ENCODE measurements at regions not wholly inside any gene's neighbourhood (a gene's known extent, or its start where the extent isn't known, plus 50 kb on each side); places are given as distances from the start of the nearest gene placed in this dataset.

DNA sequence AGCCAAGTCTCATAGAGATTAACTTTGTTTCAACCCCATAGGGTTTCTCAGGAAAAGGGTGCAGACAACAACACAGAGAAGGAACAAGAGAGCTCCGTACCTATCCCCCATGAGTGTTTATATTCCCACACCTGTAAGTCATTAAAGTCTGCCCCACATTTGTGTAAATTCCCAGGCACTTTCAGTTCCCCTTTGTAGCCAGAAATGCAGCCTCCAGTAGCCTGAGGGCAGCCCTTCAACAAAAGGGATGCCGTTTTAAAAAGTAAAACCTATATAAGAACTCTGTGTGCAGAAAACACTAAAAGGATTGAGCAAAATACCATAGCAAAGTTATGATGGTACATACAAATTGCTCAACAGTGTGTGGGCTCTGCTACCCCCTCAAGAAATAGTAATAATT, 59.7 kb upstream of the TMEM108 start:
- no peak overlapping the region for H3K4me3 ChIP-seq (ENCODE audit: low read depth, low read length)
- TF ChIP-seq, protein P1, sequence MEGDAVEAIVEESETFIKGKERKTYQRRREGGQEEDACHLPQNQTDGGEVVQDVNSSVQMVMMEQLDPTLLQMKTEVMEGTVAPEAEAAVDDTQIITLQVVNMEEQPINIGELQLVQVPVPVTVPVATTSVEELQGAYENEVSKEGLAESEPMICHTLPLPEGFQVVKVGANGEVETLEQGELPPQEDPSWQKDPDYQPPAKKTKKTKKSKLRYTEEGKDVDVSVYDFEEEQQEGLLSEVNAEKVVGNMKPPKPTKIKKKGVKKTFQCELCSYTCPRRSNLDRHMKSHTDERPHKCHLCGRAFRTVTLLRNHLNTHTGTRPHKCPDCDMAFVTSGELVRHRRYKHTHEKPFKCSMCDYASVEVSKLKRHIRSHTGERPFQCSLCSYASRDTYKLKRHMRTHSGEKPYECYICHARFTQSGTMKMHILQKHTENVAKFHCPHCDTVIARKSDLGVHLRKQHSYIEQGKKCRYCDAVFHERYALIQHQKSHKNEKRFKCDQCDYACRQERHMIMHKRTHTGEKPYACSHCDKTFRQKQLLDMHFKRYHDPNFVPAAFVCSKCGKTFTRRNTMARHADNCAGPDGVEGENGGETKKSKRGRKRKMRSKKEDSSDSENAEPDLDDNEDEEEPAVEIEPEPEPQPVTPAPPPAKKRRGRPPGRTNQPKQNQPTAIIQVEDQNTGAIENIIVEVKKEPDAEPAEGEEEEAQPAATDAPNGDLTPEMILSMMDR (IDR thresholded peaks at IDR 0.05; ENCODE audit: insufficient read depth, low read depth, low read length, missing control alignments) = no peak
- DNase-seq (ENCODE audit: low read depth) = peak; percentile 12

DNA sequence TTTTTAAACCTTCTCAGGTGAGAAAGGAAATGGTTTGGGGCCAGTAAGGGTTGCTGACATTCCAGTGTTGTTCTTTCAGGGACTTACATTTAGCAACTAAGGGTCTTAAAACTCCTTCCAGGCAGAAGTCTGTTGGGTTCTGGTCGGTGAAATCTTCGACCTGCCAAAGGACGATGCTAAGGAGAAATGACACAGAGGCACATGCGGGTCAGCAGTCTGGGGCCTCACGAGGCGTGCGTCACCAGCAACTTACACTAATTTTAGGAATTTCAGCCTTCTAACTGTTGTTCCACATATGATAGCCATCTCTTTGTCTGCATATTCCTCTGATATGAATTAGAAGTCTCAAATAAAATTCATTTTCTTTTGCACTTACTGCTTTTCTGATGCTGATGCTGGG, 64.1 kb upstream of the TMEM108 start:
- TF ChIP-seq, protein P1 (IDR thresholded peaks at IDR 0.05; ENCODE audit: insufficient read depth, low read depth, low read length, missing control alignments) = no peak
- no peak for DNase-seq (ENCODE audit: low read depth)
- H3K4me3 ChIP-seq (ENCODE audit: low read depth, low read length) = no peak overlapping the region

DNA sequence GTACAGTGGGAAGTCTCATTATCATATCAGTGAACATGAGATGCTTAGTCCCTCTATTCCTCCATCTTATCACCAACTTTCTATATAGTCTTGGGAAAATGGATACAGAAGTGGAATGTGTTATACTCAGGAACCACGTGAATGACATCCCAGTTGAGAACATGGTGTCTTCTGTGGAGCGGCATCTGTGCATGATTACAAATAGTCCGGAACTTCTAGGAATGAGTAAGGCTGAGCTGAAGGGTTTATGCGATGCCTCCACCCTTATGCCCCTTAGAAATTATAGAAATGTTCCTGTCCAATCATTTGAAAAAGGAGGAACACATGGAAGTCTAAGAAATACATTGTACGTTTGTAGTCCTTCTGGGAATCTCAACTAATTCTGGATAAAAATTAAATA, 64.8 kb upstream of the TMEM108 start:
- H3K4me3 ChIP-seq (ENCODE audit: low read depth, low read length) = no peak overlapping the region
- no peak for DNase-seq (ENCODE audit: low read depth)
- TF ChIP-seq, protein P1 (IDR thresholded peaks at IDR 0.05; ENCODE audit: insufficient read depth, low read depth, low read length, missing control alignments) = no peak

DNA sequence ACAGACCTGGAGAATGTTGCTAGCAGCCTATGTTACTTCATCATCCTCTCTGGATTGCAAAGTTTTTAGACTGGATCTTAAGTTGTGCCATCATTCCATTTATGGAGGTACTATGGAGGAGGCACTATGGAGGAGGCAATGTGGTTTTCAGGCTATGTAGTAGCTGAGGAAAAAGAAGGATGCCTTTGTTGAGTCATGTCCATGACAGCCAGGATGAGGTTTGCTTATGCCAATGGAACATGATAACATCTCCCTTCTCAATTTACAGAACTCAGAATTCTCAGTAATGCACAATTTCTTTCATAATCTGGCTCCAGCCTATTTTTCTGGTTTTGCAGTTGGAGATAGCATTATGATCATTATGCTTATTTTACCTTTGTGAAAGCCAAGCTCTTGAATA, 65.9 kb upstream of the TMEM108 start:
- DNase-seq (ENCODE audit: low read depth) = no peak

DNA sequence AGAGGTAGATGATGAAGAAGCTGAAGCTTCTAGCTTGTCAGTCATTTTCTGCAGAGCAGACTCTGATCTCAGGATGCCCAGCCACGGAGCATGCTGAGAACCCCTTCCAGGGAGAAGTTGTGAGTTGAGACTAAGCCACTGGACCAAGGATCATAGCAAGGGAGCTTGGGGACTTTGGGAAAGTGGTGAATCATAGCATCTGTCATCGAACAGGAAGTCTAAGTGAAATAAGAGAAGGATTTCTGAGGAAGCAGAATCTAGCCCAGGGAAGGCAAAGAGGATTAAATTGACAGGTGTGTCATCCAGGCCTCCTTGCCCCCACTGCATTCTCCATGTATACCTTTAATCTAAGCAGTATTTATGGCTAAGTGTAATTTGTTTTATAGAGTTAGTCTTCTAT, 71.8 kb upstream of the TMEM108 start:
- TF ChIP-seq, protein P1 (IDR thresholded peaks at IDR 0.05; ENCODE audit: insufficient read depth, low read depth, low read length, missing control alignments) = no peak
- no peak overlapping the region for H3K4me3 ChIP-seq (ENCODE audit: low read depth, low read length)
- no peak for DNase-seq (ENCODE audit: low read depth)

More for the DNA sequence above, 65.9 kb upstream of the TMEM108 start:
- H3K4me3 ChIP-seq (ENCODE audit: low read depth, low read length) = no peak overlapping the region
- TF ChIP-seq, protein P1 (IDR thresholded peaks at IDR 0.05; ENCODE audit: insufficient read depth, low read depth, low read length, missing control alignments) = no peak

DNA sequence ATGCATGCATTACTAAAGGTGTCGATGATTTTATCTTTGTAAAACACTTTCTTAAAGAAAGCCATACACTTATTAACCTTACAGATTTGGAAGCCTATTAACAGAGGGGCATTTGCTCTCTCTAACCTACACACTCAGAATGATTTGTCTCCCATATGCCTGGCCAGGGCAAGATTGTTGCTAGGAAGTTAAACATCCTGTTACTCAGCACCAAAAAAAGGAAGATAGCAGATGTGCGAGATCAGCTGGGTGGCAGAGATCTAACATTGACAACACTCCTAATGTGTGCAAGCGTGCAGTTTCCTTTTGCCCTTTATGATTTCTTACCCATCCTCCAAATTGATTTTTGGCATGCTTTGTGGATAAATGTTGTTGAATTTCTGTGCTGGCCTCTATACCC, 73.9 kb upstream of the TMEM108 start:
- DNase-seq (ENCODE audit: low read depth) = no peak
- TF ChIP-seq, protein P1 (IDR thresholded peaks at IDR 0.05; ENCODE audit: insufficient read depth, low read depth, low read length, missing control alignments) = no peak
- H3K4me3 ChIP-seq (ENCODE audit: low read depth, low read length) = no peak overlapping the region

DNA sequence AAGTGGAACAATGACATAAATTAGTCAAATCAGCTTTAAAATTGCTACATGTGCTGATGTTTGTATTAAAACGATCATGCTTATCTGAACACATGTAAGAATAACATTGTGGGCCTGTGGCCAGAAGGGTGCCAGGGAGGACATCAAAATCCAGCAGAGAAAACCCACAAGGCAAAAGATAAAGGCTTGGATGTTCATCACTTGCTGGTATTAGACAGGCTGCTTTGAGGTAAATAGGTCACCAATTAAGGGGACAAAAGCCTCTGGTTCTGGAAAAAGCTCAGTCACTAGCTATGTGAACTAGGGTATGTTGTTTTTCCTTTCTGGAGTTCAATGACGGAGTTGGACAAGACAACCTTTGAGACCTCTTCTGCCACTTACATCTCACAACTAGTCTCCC, 74.4 kb upstream of the TMEM108 start:
- no peak for DNase-seq (ENCODE audit: low read depth)
- TF ChIP-seq, protein P1 (IDR thresholded peaks at IDR 0.05; ENCODE audit: insufficient read depth, low read depth, low read length, missing control alignments) = no peak
- no peak overlapping the region for H3K4me3 ChIP-seq (ENCODE audit: low read depth, low read length)
